ENCODE measurements at regions not wholly inside any gene's neighbourhood (a gene's known extent, or its start where the extent isn't known, plus 50 kb on each side); places are given as distances from the start of the nearest gene placed in this dataset.
A peak's percentile ranks its signal among the peaks of the same experiment; 100 is the strongest.

- Histone ChIP-seq H3K27me3 (replicated peaks) (no peaks in the 10 kb centered on the region), H3K36me3 (no peaks in the 10 kb centered on the region), H3K4me3 (no peak overlapping the region), H3K9me3 (replicated peaks) (no peaks in the 10 kb centered on the region), H3K4me1 (replicated peaks) (no peaks in the 10 kb centered on the region), H3K27ac (no peak overlapping the region)
- DNase-seq (ENCODE audit: low read depth in 1 of 2, low spot score in 2 of 2), result no peak
Observed at GRCh38 chr5:30050056-30050815, 1143.2 kb upstream of the CDH6 start.

GRCh38 chr5:30042677-30043076, 1150.8 kb upstream of the CDH6 start:
- Histone ChIP-seq H3K4me3 (no peak overlapping the region), H3K27me3 (replicated peaks) (no peaks in the 10 kb centered on the region), H3K9me3 (replicated peaks) (no peaks in the 10 kb centered on the region), H3K4me1 (replicated peaks) (no peaks in the 10 kb centered on the region), H3K27ac (no peak overlapping the region), H3K36me3 (no peaks in the 10 kb centered on the region)
- no peak for DNase-seq (ENCODE audit: low read depth in 1 of 2, low spot score in 2 of 2)

- Histone ChIP-seq H3K27ac (no peak overlapping the region), H3K36me3 (no peaks in the 10 kb centered on the region), H3K9me3 (replicated peaks) (no peaks in the 10 kb centered on the region), H3K27me3 (replicated peaks) (no peaks in the 10 kb centered on the region), H3K4me3 (no peak overlapping the region), H3K4me1 (replicated peaks) (no peaks in the 10 kb centered on the region)
- no peak for DNase-seq (ENCODE audit: low read depth in 1 of 2, low spot score in 2 of 2)
Observed at GRCh38 chr5:30041831-30042385, 1151.6 kb upstream of the CDH6 start.

GRCh38 chr5:30041291-30041690, 1152.2 kb upstream of the CDH6 start:
- no peaks in the 10 kb centered on the region for H3K27me3 ChIP-seq (replicated peaks)
- H3K4me1 ChIP-seq (replicated peaks), result no peaks in the 10 kb centered on the region
- DNase-seq (ENCODE audit: low read depth in 1 of 2, low spot score in 2 of 2), result no peak
- no peak overlapping the region for H3K4me3 ChIP-seq
- H3K36me3 ChIP-seq, result no peaks in the 10 kb centered on the region
- no peak overlapping the region for H3K27ac ChIP-seq
- H3K9me3 ChIP-seq (replicated peaks), result no peaks in the 10 kb centered on the region

GRCh38 chr5:30040488-30041118, 1152.9 kb upstream of the CDH6 start:
- no peaks in the 10 kb centered on the region for H3K27me3 ChIP-seq (replicated peaks)
- H3K4me3 ChIP-seq, result no peak overlapping the region
- H3K27ac ChIP-seq, result no peak overlapping the region
- no peaks in the 10 kb centered on the region for H3K9me3 ChIP-seq (replicated peaks)
- H3K36me3 ChIP-seq, result no peaks in the 10 kb centered on the region
- H3K4me1 ChIP-seq (replicated peaks), result no peaks in the 10 kb centered on the region
- peak in 1 of 2 experiments; percentile 9 for DNase-seq (ENCODE audit: low read depth in 1 of 2, low spot score in 2 of 2)

- no peak overlapping the region for H3K4me3 ChIP-seq
- no peaks in the 10 kb centered on the region for H3K27me3 ChIP-seq (replicated peaks)
- no peak for DNase-seq (ENCODE audit: low read depth in 1 of 2, low spot score in 2 of 2)
- H3K36me3 ChIP-seq, result no peaks in the 10 kb centered on the region
- H3K4me1 ChIP-seq (replicated peaks), result no peaks in the 10 kb centered on the region
- H3K27ac ChIP-seq, result no peak overlapping the region
- H3K9me3 ChIP-seq (replicated peaks), result no peaks in the 10 kb centered on the region
Observed at GRCh38 chr5:30039379-30039778, 1154.1 kb upstream of the CDH6 start.

GRCh38 chr5:30034870-30035269, 1158.6 kb upstream of the CDH6 start:
- H3K4me1 ChIP-seq (replicated peaks), result no peaks in the 10 kb centered on the region
- H3K36me3 ChIP-seq, result no peaks in the 10 kb centered on the region
- H3K27ac ChIP-seq, result no peak overlapping the region
- no peaks in the 10 kb centered on the region for H3K9me3 ChIP-seq (replicated peaks)
- no peaks in the 10 kb centered on the region for H3K27me3 ChIP-seq (replicated peaks)
- H3K4me3 ChIP-seq, result no peak overlapping the region
- no peak for DNase-seq (ENCODE audit: low read depth in 1 of 2, low spot score in 2 of 2)

- Histone ChIP-seq H3K27ac (no peak overlapping the region), H3K9me3 (replicated peaks) (no peaks in the 10 kb centered on the region), H3K4me1 (replicated peaks) (no peaks in the 10 kb centered on the region), H3K36me3 (no peaks in the 10 kb centered on the region), H3K4me3 (no peak overlapping the region), H3K27me3 (replicated peaks) (no peaks in the 10 kb centered on the region)
- DNase-seq (ENCODE audit: low read depth in 1 of 2, low spot score in 2 of 2), result no peak
Observed at GRCh38 chr5:30030101-30030500, 1163.4 kb upstream of the CDH6 start.

- Histone ChIP-seq H3K27ac (no peak overlapping the region), H3K27me3 (replicated peaks) (no peaks in the 10 kb centered on the region), H3K36me3 (no peaks in the 10 kb centered on the region), H3K9me3 (replicated peaks) (no peaks in the 10 kb centered on the region), H3K4me1 (replicated peaks) (no peaks in the 10 kb centered on the region), H3K4me3 (no peak overlapping the region)
- no peak for DNase-seq (ENCODE audit: low read depth in 1 of 2, low spot score in 2 of 2)
Observed at GRCh38 chr5:30001826-30002225, 1191.7 kb upstream of the CDH6 start.

GRCh38 chr5:30000231-30000630, 1193.3 kb upstream of the CDH6 start:
- H3K27ac ChIP-seq, result no peak overlapping the region
- no peak overlapping the region for H3K4me3 ChIP-seq
- no peaks in the 10 kb centered on the region for H3K36me3 ChIP-seq
- H3K4me1 ChIP-seq (replicated peaks), result no peaks in the 10 kb centered on the region
- no peaks in the 10 kb centered on the region for H3K27me3 ChIP-seq (replicated peaks)
- H3K9me3 ChIP-seq (replicated peaks), result no peaks in the 10 kb centered on the region
- no peak for DNase-seq (ENCODE audit: low read depth in 1 of 2, low spot score in 2 of 2)

GRCh38 chr5:29995154-29995553, 1198.3 kb upstream of the CDH6 start:
- no peak for DNase-seq (ENCODE audit: low read depth in 1 of 2, low spot score in 2 of 2)
- H3K4me1 ChIP-seq (replicated peaks), result no peaks in the 10 kb centered on the region
- no peaks in the 10 kb centered on the region for H3K27me3 ChIP-seq (replicated peaks)
- no peak overlapping the region for H3K4me3 ChIP-seq
- no peaks in the 10 kb centered on the region for H3K36me3 ChIP-seq
- no peaks in the 10 kb centered on the region for H3K9me3 ChIP-seq (replicated peaks)
- no peak overlapping the region for H3K27ac ChIP-seq

GRCh38 chr5:29994519-29994918, 1199.0 kb upstream of the CDH6 start:
- H3K4me3 ChIP-seq, result no peak overlapping the region

GRCh38 chr5:29993286-29993685, 1200.2 kb upstream of the CDH6 start:
- Histone ChIP-seq H3K27ac (no peak overlapping the region), H3K9me3 (replicated peaks) (no peaks in the 10 kb centered on the region), H3K36me3 (no peaks in the 10 kb centered on the region), H3K4me3 (no peak overlapping the region), H3K4me1 (replicated peaks) (no peaks in the 10 kb centered on the region), H3K27me3 (replicated peaks) (no peaks in the 10 kb centered on the region)
- DNase-seq (ENCODE audit: low read depth in 1 of 2, low spot score in 2 of 2), result no peak

More at GRCh38 chr5:29994519-29994918, 1199.0 kb upstream of the CDH6 start:
- Histone ChIP-seq H3K9me3 (replicated peaks) (no peaks in the 10 kb centered on the region), H3K27ac (no peak overlapping the region), H3K36me3 (no peaks in the 10 kb centered on the region), H3K4me1 (replicated peaks) (no peaks in the 10 kb centered on the region), H3K27me3 (replicated peaks) (no peaks in the 10 kb centered on the region)
- no peak for DNase-seq (ENCODE audit: low read depth in 1 of 2, low spot score in 2 of 2)

- Histone ChIP-seq H3K9me3 (replicated peaks) (no peaks in the 10 kb centered on the region), H3K4me1 (replicated peaks) (no peaks in the 10 kb centered on the region), H3K4me3 (no peak overlapping the region), H3K36me3 (no peaks in the 10 kb centered on the region), H3K27ac (no peak overlapping the region), H3K27me3 (replicated peaks) (no peaks in the 10 kb centered on the region)
- DNase-seq (ENCODE audit: low read depth in 1 of 2, low spot score in 2 of 2), result no peak
Observed at GRCh38 chr5:29992248-29992647, 1201.2 kb upstream of the CDH6 start.

Data from SJSA1 (cell line).